Prostate gland (tissue), 2 donors: ENCODE measurements at regions not wholly inside any gene's neighbourhood (a gene's known extent, or its start where the extent isn't known, plus 50 kb on each side); places are given as distances from the start of the nearest gene placed in this dataset.

ENCODE experiments used
- CTCF ChIP-seq, 4 experiments: fragments of 200-600 bp in 2 of 4; fragments of 450-650 bp in 2 of 4; sonication (generic) in 2 of 4; IDR thresholded peaks; 1 replicate in 3 of 4; 2 replicates in 1 of 4; pipeline ENCODE4 v1.5.1; 2016 to 2019; ENCODE audit warnings: antibody characterized with exemption in 4 of 4, mild to moderate bottlenecking in 2 of 4, moderate library complexity in 2 of 4
- POLR2AphosphoS5 ChIP-seq: sonication (generic); formaldehyde crosslinking; IDR thresholded peaks from one replicate; pipeline ENCODE4 v1.6.1; 2017; ENCODE audit warnings: antibody characterized with exemption

DNA sequence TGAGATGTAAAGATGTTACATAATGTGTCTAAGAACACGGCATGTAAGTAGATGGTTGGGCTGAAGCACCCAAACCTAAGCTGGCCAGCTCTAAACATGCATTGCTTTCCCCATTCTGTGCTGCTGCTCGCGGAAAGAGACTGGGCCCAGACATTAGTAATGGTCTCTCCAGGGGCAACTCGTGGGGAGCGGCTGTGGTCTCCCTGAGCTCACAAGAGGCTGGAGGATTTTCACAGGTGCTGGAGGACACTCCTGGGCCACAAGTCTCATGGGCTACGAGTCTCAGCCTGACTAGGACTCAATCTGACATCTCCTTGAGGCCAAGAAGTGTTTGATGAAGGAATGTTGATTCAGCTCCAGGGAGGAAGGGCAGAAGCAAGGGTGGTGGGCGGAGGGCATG is 92.7 kb upstream of the PTCH1 start:
- TF ChIP-seq CTCF (IDR thresholded peaks at IDR 0.05) (no peak), POLR2AphosphoS5 (no peak)
